HEK293T (cell line): ENCODE measurements at regions not wholly inside any gene's neighbourhood (a gene's known extent, or its start where the extent isn't known, plus 50 kb on each side); places are given as distances from the start of the nearest gene placed in this dataset.
"Not testable (repeated sequence)": the region's sequence is repeated elsewhere in the genome, so short reads cannot be mapped to it uniquely, and the experiment has no call there.

Experiments used
- CTCF ChIA-PET: fragments of 350-600 bp; formaldehyde crosslinking; extraction: SDS; loops from one replicate; lab custom pipeline; 2021; ENCODE audit warnings: antibody characterized with exemption, inconsistent platforms; lab: Yijun Ruan, JAX
- POLR2A ChIA-PET: fragments of 350-600 bp; formaldehyde crosslinking; extraction: SDS; loops from one replicate; lab custom pipeline; 2020; ENCODE audit warnings: antibody characterized with exemption, inconsistent platforms; lab: Yijun Ruan, JAX
- DNase-seq: peaks from one replicate; pipeline ENCODE4 v3.0.0; 2012; ENCODE audit warnings: mixed read lengths; ENCODE audit errors: extremely low spot score
- ARNT ChIP-seq: fragments of 450-650 bp; IDR thresholded peaks from 2 replicates; pipeline ENCODE4 v1.6.1; 2017; ENCODE audit warnings: mild to moderate bottlenecking
- BHLHE40 ChIP-seq: fragments of 450-650 bp; IDR thresholded peaks from 2 replicates; pipeline ENCODE4 v1.6.1; 2016; ENCODE audit warnings: mild to moderate bottlenecking, moderate library complexity, borderline replicate concordance
- CTBP1 ChIP-seq: fragments of 450-650 bp; IDR thresholded peaks from 2 replicates; pipeline ENCODE4 v1.6.1; 2016; ENCODE audit warnings: borderline replicate concordance
- ELF4 ChIP-seq: fragments of 450-650 bp; IDR thresholded peaks from 2 replicates; pipeline ENCODE4 v1.6.1; 2017; ENCODE audit warnings: antibody characterized with exemption
- FOXA1 ChIP-seq: fragments of 450-650 bp; IDR thresholded peaks from 2 replicates; pipeline ENCODE4 v1.6.1; 2016; ENCODE audit warnings: mild to moderate bottlenecking
- FOXK2 ChIP-seq: fragments of 450-650 bp; IDR thresholded peaks from 2 replicates; pipeline ENCODE4 v1.6.1; 2016; ENCODE audit warnings: mild to moderate bottlenecking
- FOXM1 ChIP-seq: fragments of 450-650 bp; IDR thresholded peaks from 2 replicates; pipeline ENCODE4 v1.6.1; 2017; ENCODE audit warnings: mild to moderate bottlenecking, borderline replicate concordance
- HDGF ChIP-seq: fragments of 450-650 bp; IDR thresholded peaks from 2 replicates; pipeline ENCODE4 v1.6.1; 2017; ENCODE audit warnings: antibody characterized with exemption, borderline replicate concordance
- L3MBTL2 ChIP-seq: fragments of 450-650 bp; conservative IDR thresholded peaks from 2 replicates; pipeline ENCODE4 v1.6.1; 2016; ENCODE audit warnings: mild to moderate bottlenecking
- LEF1 ChIP-seq: fragments of 450-650 bp; IDR thresholded peaks from 2 replicates; pipeline ENCODE4 v1.6.1; 2017; ENCODE audit warnings: mild to moderate bottlenecking, borderline replicate concordance
- NFRKB ChIP-seq: fragments of 450-650 bp; IDR thresholded peaks from 2 replicates; pipeline ENCODE4 v1.6.1; 2016; ENCODE audit warnings: mild to moderate bottlenecking, moderate library complexity
- PKNOX1 ChIP-seq: fragments of 450-650 bp; IDR thresholded peaks from 2 replicates; pipeline ENCODE4 v1.6.1; 2016
- SP1 ChIP-seq: fragments of 450-650 bp; IDR thresholded peaks from 2 replicates; pipeline ENCODE4 v1.6.1; 2017
- SUZ12 ChIP-seq: fragments of 450-650 bp; IDR thresholded peaks from 2 replicates; pipeline ENCODE4 v1.6.1; 2016; ENCODE audit warnings: mild to moderate bottlenecking
- TARDBP ChIP-seq: fragments of 450-650 bp; IDR thresholded peaks from 2 replicates; pipeline ENCODE4 v1.6.1; 2016
- ZNF384 ChIP-seq: fragments of 450-650 bp; IDR thresholded peaks from 2 replicates; pipeline ENCODE4 v1.6.1; 2016

DNA sequence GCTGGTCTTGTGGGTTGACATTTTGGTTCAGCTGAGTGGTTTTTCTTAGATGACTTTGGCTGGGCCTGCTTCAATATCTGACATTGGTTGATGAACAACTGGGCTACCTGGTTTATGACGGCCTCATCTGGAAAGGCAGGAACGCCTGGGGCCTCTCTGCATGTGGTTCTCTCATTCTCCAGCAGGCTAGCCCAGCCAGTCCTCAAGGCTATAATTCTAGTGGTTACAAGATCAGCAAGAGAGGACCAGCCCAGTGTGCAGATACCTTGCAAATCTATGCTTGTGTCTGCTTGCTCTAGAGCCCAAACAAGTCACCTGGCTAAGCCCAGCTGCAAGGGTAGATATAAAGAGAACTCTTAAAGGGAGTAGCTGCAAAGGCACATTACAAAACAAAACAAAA is 214.2 kb upstream of the PUDP start:
- no peak for TF ChIP-seq SP1
- TF ChIP-seq ARNT: no peak
- no peak for TF ChIP-seq NFRKB
- TF ChIP-seq ZNF384: no peak
- TF ChIP-seq SUZ12: no peak
- no peak for TF ChIP-seq TARDBP
- TF ChIP-seq L3MBTL2: no peak
- no peak for TF ChIP-seq HDGF
- TF ChIP-seq FOXA1: no peak
- TF ChIP-seq LEF1: no peak
- no peak for TF ChIP-seq CTBP1
- no peak for TF ChIP-seq BHLHE40
- no peak for TF ChIP-seq PKNOX1
- TF ChIP-seq FOXK2: no peak
- no peak for TF ChIP-seq FOXM1
- no peak for DNase-seq
- POLR2A ChIA-PET: no interaction called here
- CTCF ChIA-PET: no interaction called here

- DNase-seq: no peak
- POLR2A ChIA-PET: no interaction called here
- CTCF ChIA-PET: no interaction called here
- TF ChIP-seq ARNT (no peak), BHLHE40 (no peak), CTBP1 (no peak)
Measured at GRCh38 chrX:7351926-7352325, 204.0 kb upstream of the PUDP start.

- ChIA-PET POLR2A (no interaction called here), CTCF (no interaction called here)
- no peak for DNase-seq
- TF ChIP-seq PKNOX1 (no peak), L3MBTL2 (no peak), ZNF384 (no peak), BHLHE40 (no peak), TARDBP (no peak), HDGF (no peak), NFRKB (no peak), LEF1 (no peak), SP1 (no peak), CTBP1 (no peak), FOXA1 (no peak), FOXM1 (no peak), ARNT (no peak), ELF4 (no peak), SUZ12 (no peak)
Measured at GRCh38 chrX:7347465-7347864, 199.5 kb upstream of the PUDP start.

DNA sequence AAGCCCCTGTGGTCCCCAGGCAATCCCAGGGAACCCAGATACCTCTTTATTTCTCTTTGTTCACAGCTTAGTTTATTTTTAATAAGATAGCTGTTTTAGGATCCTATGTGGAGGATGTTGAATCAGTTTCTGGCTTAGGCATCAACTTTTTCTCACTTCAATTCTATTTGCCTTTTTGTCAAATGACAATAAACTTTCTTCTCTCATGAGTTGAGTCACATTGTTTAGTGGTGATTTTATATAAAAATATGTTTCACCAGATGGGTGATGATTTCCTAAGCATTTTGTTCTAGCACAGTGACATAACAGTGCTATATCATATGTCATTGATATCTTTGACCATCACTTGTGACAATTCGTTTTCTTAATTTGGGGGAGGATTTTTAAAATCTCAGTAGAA is 198.1 kb upstream of the PUDP start:
- no peak for DNase-seq
- ChIA-PET CTCF (no interaction called here), POLR2A (no interaction called here)
- TF ChIP-seq SUZ12: no peak
- TF ChIP-seq L3MBTL2: no peak
- TF ChIP-seq FOXM1: no peak
- no peak for TF ChIP-seq NFRKB
- TF ChIP-seq BHLHE40: no peak
- no peak for TF ChIP-seq CTBP1
- TF ChIP-seq LEF1: no peak
- no peak for TF ChIP-seq PKNOX1
- no peak for TF ChIP-seq TARDBP
- no peak for TF ChIP-seq ZNF384
- no peak for TF ChIP-seq ELF4
- no peak for TF ChIP-seq HDGF
- TF ChIP-seq ARNT: no peak
- no peak for TF ChIP-seq FOXK2
- no peak for TF ChIP-seq FOXA1
- TF ChIP-seq SP1: no peak

- no peak for DNase-seq
- CTCF ChIA-PET: no interaction called here
- POLR2A ChIA-PET: no interaction called here
- TF ChIP-seq LEF1: no peak
- no peak for TF ChIP-seq NFRKB
- no peak for TF ChIP-seq HDGF
- TF ChIP-seq BHLHE40: no peak
- no peak for TF ChIP-seq TARDBP
- TF ChIP-seq ZNF384: no peak
- TF ChIP-seq L3MBTL2: no peak
- no peak for TF ChIP-seq ELF4
- no peak for TF ChIP-seq FOXM1
- TF ChIP-seq PKNOX1: no peak
- no peak for TF ChIP-seq FOXK2
- no peak for TF ChIP-seq CTBP1
- no peak for TF ChIP-seq FOXA1
- TF ChIP-seq ARNT: no peak
- no peak for TF ChIP-seq SUZ12
- TF ChIP-seq SP1: no peak
Measured at GRCh38 chrX:7343181-7343580, 195.2 kb upstream of the PUDP start.

- CTCF ChIA-PET, POLR2A ChIA-PET, DNase-seq: not testable (repeated sequence)
Measured at GRCh38 chrX:7335816-7336362, 187.9 kb upstream of the PUDP start.
